ENCODE measurements at regions not wholly inside any gene's neighbourhood (a gene's known extent, or its start where the extent isn't known, plus 50 kb on each side); places are given as distances from the start of the nearest gene placed in this dataset.

DNA sequence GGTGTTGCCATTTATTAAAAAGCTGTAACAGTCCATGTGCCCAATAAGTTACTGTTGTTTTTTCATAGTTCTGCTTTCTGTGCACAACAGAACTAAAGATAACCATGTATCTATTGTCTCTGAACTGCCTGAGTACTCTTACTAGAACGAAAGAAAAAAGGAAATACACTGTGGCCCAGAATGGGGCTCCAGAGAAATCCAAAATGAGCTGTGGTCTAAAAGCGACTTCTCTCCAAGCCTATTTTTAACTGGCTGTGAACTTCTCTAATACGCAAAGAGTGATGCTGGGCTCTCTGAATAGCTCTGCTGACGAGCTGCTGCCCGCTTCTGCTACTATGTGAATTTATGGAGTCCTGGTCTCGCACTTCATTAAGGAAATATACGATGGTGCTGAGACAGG is 56.2 kb upstream of the LPP start:
- DNase-seq (ENCODE audit: low read depth), result no peak

DNA sequence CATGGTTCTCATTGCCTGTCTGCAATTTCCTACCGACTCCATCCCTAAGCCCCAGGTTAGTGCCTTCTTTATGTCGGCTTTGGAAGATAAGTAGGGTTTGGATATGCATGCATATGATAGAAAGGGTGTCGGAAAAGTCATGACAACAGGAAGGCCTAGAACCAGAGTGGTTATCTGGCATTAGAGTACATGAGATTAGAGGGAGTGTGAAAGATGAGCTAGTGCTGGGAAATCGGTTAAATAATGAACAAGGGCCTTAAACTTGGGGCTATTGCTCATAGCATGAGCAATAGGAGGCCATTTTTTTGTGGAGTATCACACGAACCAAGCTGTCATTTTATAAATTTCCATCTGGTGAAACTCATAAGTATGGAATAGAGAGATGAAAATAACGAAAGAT is 54.0 kb upstream of the LPP start:
- DNase-seq (ENCODE audit: low read depth), result no peak

DNA sequence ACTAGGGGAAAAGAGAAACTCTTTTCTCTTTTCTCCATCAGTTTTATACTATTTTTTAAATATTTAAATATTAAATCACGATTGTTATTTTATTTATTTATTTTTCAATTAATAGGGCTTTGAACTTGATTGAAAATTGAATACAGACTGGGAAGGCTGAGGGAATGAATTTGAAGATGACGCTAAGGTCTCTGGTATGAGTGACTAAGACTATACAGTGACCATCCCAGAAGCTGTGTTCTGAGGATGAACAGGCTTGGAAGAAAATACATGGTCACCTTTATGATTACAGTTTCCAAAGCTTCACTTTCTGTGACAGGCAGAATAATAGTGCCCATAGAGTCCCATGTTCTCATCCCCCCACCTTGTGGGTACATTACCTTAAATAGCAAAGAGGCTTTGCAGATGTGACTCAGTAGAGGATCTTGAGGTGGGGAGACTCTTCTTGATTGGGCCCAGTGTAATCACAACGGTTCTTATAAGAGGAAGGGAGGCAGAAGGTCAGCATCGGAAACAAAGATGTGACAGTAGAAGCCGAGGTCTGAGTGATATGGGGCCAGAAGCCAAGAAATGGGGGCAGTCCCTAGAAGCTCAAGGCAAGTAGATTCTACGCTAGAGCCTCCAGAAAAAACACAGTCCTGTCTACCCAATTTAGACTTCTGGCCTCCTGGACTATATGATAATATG is 51.0 kb upstream of the LPP start:
- no peak for DNase-seq (ENCODE audit: low read depth)

DNA sequence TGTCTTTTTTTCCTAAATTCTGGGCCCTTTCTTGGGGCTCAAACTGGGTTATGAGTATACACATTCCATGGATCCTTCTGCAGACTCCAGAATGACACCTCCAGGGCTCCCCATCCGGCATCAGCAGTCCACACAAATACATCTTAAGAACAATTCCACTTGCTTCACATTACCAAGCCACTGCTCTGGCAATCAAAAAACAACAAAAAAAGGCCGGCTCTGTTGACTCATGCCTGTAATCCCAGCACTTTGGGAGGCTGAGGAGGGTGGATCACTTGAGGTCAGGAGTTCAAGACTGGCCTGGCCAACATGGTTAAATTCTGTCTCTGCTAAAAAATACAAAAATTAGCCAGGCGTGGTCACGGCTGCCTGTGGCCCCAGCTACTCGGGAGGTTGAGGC is 49.9 kb upstream of the LPP start:
- DNase-seq (ENCODE audit: low read depth), result no peak
